GM23338 (cell line): ENCODE measurements at regions not wholly inside any gene's neighbourhood (a gene's known extent, or its start where the extent isn't known, plus 50 kb on each side); places are given as distances from the start of the nearest gene placed in this dataset.

ENCODE experiments used
- ATAC-seq: fragments of 200-7000 bp; cut with Tn5 transposase; 3 replicates; pipeline ENCODE4 v1.9.1; 2020
- DNase-seq: peaks from one replicate; pipeline ENCODE4 v3.0.0-alpha.2; 2015; ENCODE audit warnings: low spot score
- H2AFZ ChIP-seq: fragments of 200-600 bp; sonication (generic); 2 replicates; pipeline ENCODE4 v1.8.0; 2016; ENCODE audit warnings: antibody characterized with exemption, mild to moderate bottlenecking, moderate library complexity
- H3F3A ChIP-seq: fragments of 200-600 bp; sonication (generic); replicated peaks from 2 replicates; pipeline ENCODE4 v1.8.0; 2017; ENCODE audit warnings: antibody characterized with exemption, mixed run types, low read depth
- H3K27ac ChIP-seq: fragments of 200-600 bp; sonication (generic); 2 replicates; pipeline ENCODE4 v1.6.1; 2016; ENCODE audit warnings: low read depth
- H3K27me3 ChIP-seq: fragments of 200-600 bp; sonication (generic); 2 replicates; pipeline ENCODE4 v1.8.0; 2016; ENCODE audit warnings: mild to moderate bottlenecking, mixed run types, moderate library complexity; ENCODE audit not compliant: insufficient read depth
- H3K36me3 ChIP-seq: fragments of 200-600 bp; sonication (generic); 2 replicates; pipeline ENCODE4 v1.8.0; 2016; ENCODE audit warnings: mild to moderate bottlenecking; ENCODE audit not compliant: insufficient read depth
- H3K4me1 ChIP-seq: fragments of 200-600 bp; sonication (generic); 2 replicates; pipeline ENCODE4 v1.8.0; 2016; ENCODE audit warnings: mild to moderate bottlenecking, moderate library complexity; ENCODE audit not compliant: insufficient read depth
- H3K4me2 ChIP-seq: fragments of 200-600 bp; sonication (generic); 2 replicates; pipeline ENCODE4 v1.7.1; 2017; ENCODE audit warnings: mixed run types
- H3K4me3 ChIP-seq: fragments of 200-600 bp; sonication (generic); 2 replicates; pipeline ENCODE4 v1.6.1; 2016; ENCODE audit warnings: mixed run types
- H3K79me2 ChIP-seq: fragments of 200-600 bp; sonication (generic); replicated peaks from 2 replicates; pipeline ENCODE4 v1.8.0; 2017; ENCODE audit warnings: mild to moderate bottlenecking; ENCODE audit not compliant: insufficient read depth
- H3K9me2 ChIP-seq: fragments of 200-600 bp; sonication (generic); 2 replicates; pipeline ENCODE4 v1.8.0; 2017; ENCODE audit not compliant: insufficient read depth
- H4K20me1 ChIP-seq: fragments of 200-600 bp; sonication (generic); replicated peaks from 2 replicates; pipeline ENCODE4 v1.8.0; 2017; ENCODE audit warnings: mild to moderate bottlenecking; ENCODE audit not compliant: insufficient read depth
- H3K27ac Mint-ChIP-seq: 2 replicates; pipeline ENCODE4 v1.8.0; 2020; ENCODE audit warnings: inconsistent platforms, mild to moderate bottlenecking, moderate library complexity, mixed read lengths
- H3K27me3 Mint-ChIP-seq: 3 replicates; pipeline ENCODE4 v1.8.0; 2022; ENCODE audit warnings: low read depth, mild to moderate bottlenecking, moderate library complexity, mixed read lengths, inconsistent platforms; ENCODE audit not compliant: insufficient read depth, poor library complexity
- H3K36me3 Mint-ChIP-seq: 3 replicates; pipeline ENCODE4 v1.8.0; 2021; ENCODE audit warnings: low read depth, mild to moderate bottlenecking, inconsistent platforms, moderate library complexity, mixed read lengths
- H3K4me1 Mint-ChIP-seq: 3 replicates; pipeline ENCODE4 v1.8.0; 2020; ENCODE audit warnings: mild to moderate bottlenecking, inconsistent platforms, mixed read lengths
- H3K4me3 Mint-ChIP-seq: 3 replicates; pipeline ENCODE4 v1.8.0; 2021; ENCODE audit warnings: moderate library complexity, mild to moderate bottlenecking, inconsistent platforms, mixed read lengths
- H3K9me3 Mint-ChIP-seq: 3 replicates; pipeline ENCODE4 v1.8.0; 2020; ENCODE audit warnings: moderate library complexity, mild to moderate bottlenecking, inconsistent platforms, mixed read lengths
- CREB1 ChIP-seq: fragments of 250-450 bp; sonication (Bioruptor Pico); IDR thresholded peaks from 2 replicates; pipeline ENCODE4 v1.5.0; 2020; ENCODE audit warnings: low read depth, mild to moderate bottlenecking, moderate library complexity
- CTCF ChIP-seq, 2 experiments: fragments of 200-600 bp in 1 of 2; sonication (generic) in 1 of 2; conservative IDR thresholded peaks; 2 replicates each; pipeline versions ENCODE4 v1.5.1 to v1.6.1; 2016 to 2017; ENCODE audit warnings: antibody characterized with exemption in 2 of 2, low read depth in 2 of 2, mild to moderate bottlenecking in 2 of 2, moderate library complexity in 1 of 2
- ETS1 ChIP-seq: IDR thresholded peaks from 2 replicates; pipeline ENCODE4 v1.6.1; 2016; ENCODE audit warnings: antibody characterized with exemption
- EZH2 ChIP-seq: fragments of 200-600 bp; sonication (generic); IDR thresholded peaks from one replicate; pipeline ENCODE4 v1.8.0; 2017; ENCODE audit warnings: antibody characterized with exemption, mild to moderate bottlenecking, low read depth; ENCODE audit not compliant: unreplicated experiment
- EZH2phosphoT487 ChIP-seq: fragments of 200-600 bp; sonication (generic); IDR thresholded peaks from one replicate; pipeline ENCODE4 v1.8.1; 2018; ENCODE audit warnings: antibody characterized with exemption; ENCODE audit not compliant: unreplicated experiment
- JUNB ChIP-seq: IDR thresholded peaks from one replicate; pipeline ENCODE4 v1.6.1; 2016; ENCODE audit warnings: antibody characterized with exemption; ENCODE audit not compliant: unreplicated experiment
- NANOG ChIP-seq: IDR thresholded peaks from 2 replicates; pipeline ENCODE4 v1.6.1; 2016; ENCODE audit warnings: antibody characterized with exemption, borderline replicate concordance
- POLR2AphosphoS5 ChIP-seq: IDR thresholded peaks from 2 replicates; pipeline ENCODE4 v1.6.1; 2016; ENCODE audit warnings: antibody characterized with exemption, low read depth
- REST ChIP-seq: IDR thresholded peaks from one replicate; pipeline ENCODE4 v1.6.1; 2018; ENCODE audit warnings: antibody characterized with exemption; ENCODE audit not compliant: unreplicated experiment
- STAT1 ChIP-seq: IDR thresholded peaks from one replicate; pipeline ENCODE4 v1.6.1; 2016; ENCODE audit warnings: antibody characterized with exemption; ENCODE audit not compliant: unreplicated experiment
- ZNF114 ChIP-seq: fragments of 250-450 bp; sonication (Bioruptor Pico); IDR thresholded peaks from 2 replicates; pipeline ENCODE4 v1.5.0; 2020; ENCODE audit warnings: mild to moderate bottlenecking, moderate library complexity
- ZNF331 ChIP-seq: fragments of 250-450 bp; sonication (Bioruptor Pico); IDR thresholded peaks from 2 replicates; pipeline ENCODE4 v1.5.0; 2020; ENCODE audit warnings: low read depth, mild to moderate bottlenecking, moderate library complexity
- ZNF462 ChIP-seq: fragments of 250-450 bp; sonication (Bioruptor Pico); IDR thresholded peaks from 2 replicates; pipeline ENCODE4 v1.5.0; 2020; ENCODE audit warnings: mild to moderate bottlenecking, moderate library complexity

- no peaks in the 10 kb centered on the region for H4K20me1 ChIP-seq
- H3K27ac Mint-ChIP-seq: no peak overlapping the region
- no peaks in the 10 kb centered on the region for H3F3A ChIP-seq
- no peak overlapping the region for H3K4me2 ChIP-seq
- no peaks in the 10 kb centered on the region for H3K36me3 Mint-ChIP-seq
- no peaks in the 10 kb centered on the region for H3K36me3 ChIP-seq
- no peak for DNase-seq
- H3K9me3 Mint-ChIP-seq: no peaks in the 10 kb centered on the region
- ATAC-seq: no peak
- H3K4me3 ChIP-seq: no peak overlapping the region
- no peaks in the 10 kb centered on the region for H3K79me2 ChIP-seq
- H3K4me1 ChIP-seq: no peaks in the 10 kb centered on the region
- H3K27me3 ChIP-seq: no peaks in the 10 kb centered on the region
- no peaks in the 10 kb centered on the region for H3K27me3 Mint-ChIP-seq
- no peak for TF ChIP-seq CTCF (conservative IDR thresholded peaks at IDR 0.05; ENCODE audit: low read depth in 2 of 2)
- TF ChIP-seq ETS1: no peak
- no peak for TF ChIP-seq NANOG
- no peak for TF ChIP-seq POLR2AphosphoS5
- TF ChIP-seq EZH2: no peak
- TF ChIP-seq CREB1 (CRISPR knock-in tag): no peak
- TF ChIP-seq ZNF462 (CRISPR knock-in tag): no peak
- TF ChIP-seq ZNF331 (CRISPR knock-in tag): no peak
- TF ChIP-seq STAT1: no peak
- no peak for TF ChIP-seq REST
- TF ChIP-seq JUNB: no peak
- TF ChIP-seq ZNF114: no peak
- no peak for TF ChIP-seq EZH2phosphoT487
- no peak overlapping the region for H3K27ac ChIP-seq
- H2AFZ ChIP-seq: no peak overlapping the region
- no peak overlapping the region for H3K4me3 Mint-ChIP-seq
- no peaks in the 10 kb centered on the region for H3K9me2 ChIP-seq
- H3K4me1 Mint-ChIP-seq: peaks cover 2% of the 10 kb centered on the region; the same call in 2 of the 3 replicates
Observed at GRCh38 chr9:19896161-19896560, 107.3 kb upstream of the SLC24A2 start.
